GM12878 (cell line): ENCODE measurements at regions not wholly inside any gene's neighbourhood (a gene's known extent, or its start where the extent isn't known, plus 50 kb on each side); places are given as distances from the start of the nearest gene placed in this dataset.

Experiments used
- ATAC-seq: fragments of 200-7000 bp; cut with Tn5 transposase; 3 replicates; pipeline ENCODE4 v1.9.1; 2020; ENCODE audit warnings: mild to moderate bottlenecking, moderate library complexity
- BruUV-seq: library from RNA; stranded (reverse); fragments of 400-500 nt; replicated peaks from 2 replicates; lab custom pipeline; 2021; lab: Mats Ljungman, UMichigan
- CTCF ChIA-PET: fragments of 300-600 bp; sonication (Branson Sonifier 250); formaldehyde crosslinking; extraction: SDS; loops from one replicate; lab custom pipeline; 2021; ENCODE audit warnings: inconsistent platforms; lab: Yijun Ruan, JAX
- POLR2A ChIA-PET: fragments of 350-600 bp; formaldehyde crosslinking; extraction: SDS; loops from one replicate; lab custom pipeline; 2021; ENCODE audit warnings: inconsistent platforms; lab: Charles Lee
- RAD21 ChIA-PET: fragments of 300-600 bp; sonication (Branson Sonifier 250); formaldehyde crosslinking; loops from one replicate; lab custom pipeline; 2023; ENCODE audit warnings: antibody characterized with exemption; ENCODE audit not compliant: unreplicated experiment; lab: Charles Lee
- SMC1A ChIA-PET: fragments of 300-600 bp; sonication (Branson Sonifier 250); formaldehyde crosslinking; loops from one replicate; lab custom pipeline; 2023; ENCODE audit not compliant: unreplicated experiment, uncharacterized antibody; lab: Charles Lee
- DNase-seq: peaks from one replicate; pipeline ENCODE4 v3.0.0-alpha.2; 2011; ENCODE audit warnings: low read depth, low spot score
- FAIRE-seq: peaks from 3 replicates; lab custom pipeline; 2011; peaks lifted over from hg19 to GRCh38; lab: Jason Lieb, UNC
- H2AFZ ChIP-seq: 2 replicates; pipeline ENCODE4 v1.6.0; 2011; ENCODE audit warnings: low read depth, low read length, control low read depth; ENCODE audit not compliant: control insufficient read depth
- H3K27ac ChIP-seq: 2 replicates; pipeline ENCODE4 v1.5.1; 2011; ENCODE audit warnings: control low read depth; ENCODE audit not compliant: control insufficient read depth, insufficient read depth
- H3K27me3 ChIP-seq, 2 experiments: replicated peaks in 1 of 2; 2 replicates each; pipeline versions ENCODE4 v1.6.0 to v1.6.1; 2011; ENCODE audit warnings: low read length in 1 of 2; ENCODE audit not compliant: control insufficient read depth in 2 of 2, insufficient read depth in 2 of 2
- H3K36me3 ChIP-seq, 2 experiments: 2 replicates each; pipeline ENCODE4 v1.5.1; 2011; ENCODE audit warnings: low read length in 1 of 2; ENCODE audit not compliant: control insufficient read depth in 2 of 2, insufficient read depth in 2 of 2
- H3K4me1 ChIP-seq: 2 replicates; pipeline ENCODE4 v1.6.1; 2011; ENCODE audit warnings: mild to moderate bottlenecking, low read length, moderate library complexity, mixed read lengths; ENCODE audit not compliant: control insufficient read depth, insufficient read depth
- H3K4me2 ChIP-seq: 2 replicates; pipeline ENCODE4 v1.6.0; 2011; ENCODE audit warnings: control low read depth; ENCODE audit not compliant: control insufficient read depth, insufficient read depth
- H3K4me3 ChIP-seq: fragments of 200-600 bp; sonication (generic); 2 replicates; pipeline ENCODE4 v1.5.1; 2016
- H3K79me2 ChIP-seq: 2 replicates; pipeline ENCODE4 v1.6.0; 2011; ENCODE audit warnings: low read length; ENCODE audit not compliant: control insufficient read depth, insufficient read depth
- H3K9ac ChIP-seq: 2 replicates; pipeline ENCODE4 v1.8.0; 2011; ENCODE audit warnings: low read length, control low read depth, mixed read lengths; ENCODE audit not compliant: control insufficient read depth, insufficient read depth
- H3K9me3 ChIP-seq: replicated peaks from 3 replicates; pipeline ENCODE4 v1.5.1; 2011; ENCODE audit warnings: mild to moderate bottlenecking, low read length; ENCODE audit not compliant: control insufficient read depth, insufficient read depth
- H4K20me1 ChIP-seq: 2 replicates; pipeline ENCODE4 v1.6.0; 2011; ENCODE audit not compliant: control insufficient read depth, insufficient read depth
- BCLAF1 ChIP-seq: fragments of 450-650 bp; IDR thresholded peaks from 2 replicates; pipeline ENCODE4 v1.6.1; 2017; ENCODE audit warnings: antibody characterized with exemption, mild to moderate bottlenecking, moderate library complexity
- GATAD2B ChIP-seq: fragments of 450-650 bp; conservative IDR thresholded peaks from 2 replicates; pipeline ENCODE4 v1.6.1; 2017; ENCODE audit warnings: low read depth, mild to moderate bottlenecking, moderate library complexity
- IRF4 ChIP-seq: IDR thresholded peaks from 2 replicates; pipeline ENCODE4 v1.6.1; 2011; ENCODE audit warnings: low read depth, low read length
- KAT2A ChIP-seq: conservative IDR thresholded peaks from 2 replicates; pipeline ENCODE4 v1.6.1; 2011; ENCODE audit warnings: low read depth, low read length; ENCODE audit not compliant: control insufficient read depth
- PBX3 ChIP-seq: IDR thresholded peaks from 2 replicates; pipeline ENCODE4 v1.6.1; 2011; ENCODE audit warnings: mild to moderate bottlenecking, low read depth, low read length, moderate library complexity; ENCODE audit not compliant: insufficient replicate concordance
- POLR2AphosphoS5 ChIP-seq: IDR thresholded peaks from 2 replicates; pipeline ENCODE4 v1.6.1; 2011; ENCODE audit warnings: mild to moderate bottlenecking, low read length, inconsistent platforms
- STAT1 ChIP-seq: fragments of 450-650 bp; conservative IDR thresholded peaks from 2 replicates; pipeline ENCODE4 v1.6.1; 2014; ENCODE audit warnings: antibody characterized with exemption, mild to moderate bottlenecking
- USF1 ChIP-seq: IDR thresholded peaks from 2 replicates; pipeline ENCODE4 v1.6.1; 2011; ENCODE audit warnings: borderline replicate concordance, low read depth, mild to moderate bottlenecking, moderate library complexity, mixed read lengths, low read length; ENCODE audit not compliant: insufficient read depth; ENCODE audit errors: extremely low read length
- ZBTB4 ChIP-seq: fragments of 450-650 bp; formaldehyde crosslinking; IDR thresholded peaks from 2 replicates; pipeline ENCODE4 v1.4.0; 2022; ENCODE audit warnings: mild to moderate bottlenecking, moderate library complexity
- ZNF274 ChIP-seq: IDR thresholded peaks from one replicate; pipeline ENCODE4 v1.8.0; 2011; ENCODE audit not compliant: insufficient read length, insufficient read depth
- WGBS: methylation state at CpG from one replicate; pipeline ENCODE4 v1.1.6; 2016; ENCODE audit warnings: low lambda C conversion rate; ENCODE audit not compliant: insufficient replicate concordance, insufficient coverage; ENCODE audit errors: missing lambda C conversion rate; 5-methylcytosine and 5-hydroxymethylcytosine counted together
- in situ Hi-C: fragments of 300-500 bp; cut with MboI; formaldehyde crosslinking; loops from 9 replicates; pipeline ENCODE4 v1.14.3; 2018; ENCODE audit warnings: mixed read lengths
- intact Hi-C: fragments of 100-400 bp; cut with micrococcal nuclease; formaldehyde crosslinking; loops from one replicate; pipeline ENCODE4 v1.14.2; 2022; ENCODE audit not compliant: unreplicated experiment

- Histone ChIP-seq H2AFZ (no peak overlapping the region), H3K36me3 (peaks cover 0 to 3% of the 10 kb centered on the region in 2 experiments; a peak in 1 of 4 replicates), H4K20me1 (no peaks in the 10 kb centered on the region), H3K27me3 (no peaks in the 10 kb centered on the region), H3K4me2 (no peak overlapping the region), H3K27ac (no peak overlapping the region), H3K4me3 (no peak overlapping the region), H3K9me3 (no peaks in the 10 kb centered on the region), H3K4me1 (peaks cover 7% of the 10 kb centered on the region), H3K9ac (no peak overlapping the region), H3K79me2 (no peaks in the 10 kb centered on the region)
- POLR2A ChIA-PET, result no interaction called here
- RAD21 ChIA-PET, result no interaction called here
- intact Hi-C loops, result no loop called here
- CTCF ChIA-PET, result no interaction called here
- in situ Hi-C loops, result no loop called here
- DNase-seq (no peak), ATAC-seq (no peak), FAIRE-seq (no peak)
- BruUV-seq, result no TSS peak
- SMC1A ChIA-PET, result interaction anchor here (1.1 kb wide), 1 partner anchor 47 kb away, joined by 3 read pairs; no protein-coding TSS in a partner anchor
- WGBS, result 92% methylated on average over 5 of the region's 5 CpGs
- TF ChIP-seq POLR2AphosphoS5 (no peak), BCLAF1 (no peak), GATAD2B (no peak), USF1 (no peak), PBX3 (no peak), IRF4 (no peak), ZBTB4 (no peak), ZNF274 (no peak), KAT2A (no peak), STAT1 (no peak)
These were observed 413.9 kb downstream of the KLF12 start for GRCh38 chr13:73720216-73720840.
